Activated B cell treated with CpG ODN at 0.5 μM for 24 hours (primary cell): ENCODE measurements at regions not wholly inside any gene's neighbourhood (a gene's known extent, or its start where the extent isn't known, plus 50 kb on each side); places are given as distances from the start of the nearest gene placed in this dataset.

Source experiments
- ATAC-seq: fragments of 200-7000 bp; cut with Tn5 transposase; one replicate; pipeline ENCODE4 v1.10.0; 2021; ENCODE audit warnings: low read depth, mild to moderate bottlenecking, moderate library complexity
- CTCF ChIA-PET: fragments of 350-600 bp; sonication (Branson Sonifier 250); formaldehyde crosslinking; loops from one replicate; lab custom pipeline; 2021; ENCODE audit warnings: antibody characterized with exemption; lab: Charles Lee
- POLR2A ChIA-PET: fragments of 350-600 bp; sonication (Branson Sonifier 250); formaldehyde crosslinking; loops from one replicate; lab custom pipeline; 2021; ENCODE audit warnings: antibody characterized with exemption; lab: Charles Lee
- DNase-seq: peaks from one replicate; pipeline ENCODE4 v3.0.0; 2022
- H3K27ac Mint-ChIP-seq: one replicate; pipeline ENCODE4 v1.8.0; 2020; ENCODE audit warnings: mixed read lengths
- H3K27me3 Mint-ChIP-seq: one replicate; pipeline ENCODE4 v1.8.0; 2021; ENCODE audit warnings: mixed read lengths
- H3K36me3 Mint-ChIP-seq: one replicate; pipeline ENCODE4 v1.8.0; 2021; ENCODE audit warnings: low read depth, mixed read lengths
- H3K4me1 Mint-ChIP-seq: one replicate; pipeline ENCODE4 v1.8.0; 2021; ENCODE audit warnings: mixed read lengths
- H3K4me3 Mint-ChIP-seq: one replicate; pipeline ENCODE4 v1.8.0; 2020; ENCODE audit warnings: mild to moderate bottlenecking, mixed read lengths
- H3K9me3 Mint-ChIP-seq: one replicate; pipeline ENCODE4 v1.8.0; 2020; ENCODE audit warnings: mixed read lengths
- intact Hi-C: fragments of 100-400 bp; cut with micrococcal nuclease; formaldehyde crosslinking; loops from one replicate; pipeline ENCODE4 v1.15.1; 2024
- TF ChIP-seq, protein P1 (sequence below): fragments of 200-600 bp; IDR thresholded peaks from one replicate; pipeline ENCODE4 v1.8.0; 2022; ENCODE audit warnings: antibody characterized with exemption, mild to moderate bottlenecking

DNA sequence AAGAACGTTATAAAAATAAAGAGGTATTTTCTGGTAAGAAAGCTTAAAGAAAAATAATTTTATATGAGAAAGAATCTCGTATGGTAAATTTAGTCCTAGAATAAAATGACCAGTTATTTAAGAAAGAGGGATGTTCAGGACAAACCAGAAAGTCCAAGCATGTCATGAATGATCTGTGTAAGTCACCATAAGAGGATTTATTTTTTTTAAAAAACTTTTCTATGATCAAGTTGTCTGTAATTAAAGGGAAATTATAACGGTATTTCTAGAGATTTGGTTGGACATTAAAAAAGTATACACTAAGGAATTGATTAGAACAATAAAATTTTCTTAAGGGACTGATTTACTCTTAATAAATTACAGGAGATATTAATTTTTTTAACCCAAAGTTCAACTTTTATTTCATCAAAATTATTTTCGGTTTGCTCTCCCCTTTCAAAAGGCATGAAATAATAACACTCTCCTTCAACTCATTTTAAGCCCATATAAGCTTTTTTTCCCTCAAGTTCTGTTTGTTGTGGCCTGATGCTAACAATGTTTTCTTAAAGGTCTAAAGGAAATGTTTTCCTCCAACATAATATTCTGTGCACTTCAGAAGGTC lies 49.9 kb upstream of the CPSF6 start:
- peaks cover 18% of the 10 kb centered on the region for H3K9me3 Mint-ChIP-seq
- no peaks in the 10 kb centered on the region for H3K27me3 Mint-ChIP-seq
- POLR2A ChIA-PET = no interaction called here
- no peaks in the 10 kb centered on the region for H3K4me1 Mint-ChIP-seq
- TF ChIP-seq, protein P1, sequence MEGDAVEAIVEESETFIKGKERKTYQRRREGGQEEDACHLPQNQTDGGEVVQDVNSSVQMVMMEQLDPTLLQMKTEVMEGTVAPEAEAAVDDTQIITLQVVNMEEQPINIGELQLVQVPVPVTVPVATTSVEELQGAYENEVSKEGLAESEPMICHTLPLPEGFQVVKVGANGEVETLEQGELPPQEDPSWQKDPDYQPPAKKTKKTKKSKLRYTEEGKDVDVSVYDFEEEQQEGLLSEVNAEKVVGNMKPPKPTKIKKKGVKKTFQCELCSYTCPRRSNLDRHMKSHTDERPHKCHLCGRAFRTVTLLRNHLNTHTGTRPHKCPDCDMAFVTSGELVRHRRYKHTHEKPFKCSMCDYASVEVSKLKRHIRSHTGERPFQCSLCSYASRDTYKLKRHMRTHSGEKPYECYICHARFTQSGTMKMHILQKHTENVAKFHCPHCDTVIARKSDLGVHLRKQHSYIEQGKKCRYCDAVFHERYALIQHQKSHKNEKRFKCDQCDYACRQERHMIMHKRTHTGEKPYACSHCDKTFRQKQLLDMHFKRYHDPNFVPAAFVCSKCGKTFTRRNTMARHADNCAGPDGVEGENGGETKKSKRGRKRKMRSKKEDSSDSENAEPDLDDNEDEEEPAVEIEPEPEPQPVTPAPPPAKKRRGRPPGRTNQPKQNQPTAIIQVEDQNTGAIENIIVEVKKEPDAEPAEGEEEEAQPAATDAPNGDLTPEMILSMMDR = no peak
- intact Hi-C loops = no loop called here
- H3K36me3 Mint-ChIP-seq = peaks cover 2% of the 10 kb centered on the region
- no peak for DNase-seq
- no peak overlapping the region for H3K27ac Mint-ChIP-seq
- ATAC-seq = no peak
- CTCF ChIA-PET = no interaction called here
- no peak overlapping the region for H3K4me3 Mint-ChIP-seq
